HG03196 (cell line): ENCODE measurements at regions not wholly inside any gene's neighbourhood (a gene's known extent, or its start where the extent isn't known, plus 50 kb on each side); places are given as distances from the start of the nearest gene placed in this dataset.

Experiments used
- ATAC-seq: cut with Tn5 transposase; IDR thresholded peaks from one replicate; pipeline ENCODE4 v1.9.1; 2021; ENCODE audit not compliant: unreplicated experiment

DNA sequence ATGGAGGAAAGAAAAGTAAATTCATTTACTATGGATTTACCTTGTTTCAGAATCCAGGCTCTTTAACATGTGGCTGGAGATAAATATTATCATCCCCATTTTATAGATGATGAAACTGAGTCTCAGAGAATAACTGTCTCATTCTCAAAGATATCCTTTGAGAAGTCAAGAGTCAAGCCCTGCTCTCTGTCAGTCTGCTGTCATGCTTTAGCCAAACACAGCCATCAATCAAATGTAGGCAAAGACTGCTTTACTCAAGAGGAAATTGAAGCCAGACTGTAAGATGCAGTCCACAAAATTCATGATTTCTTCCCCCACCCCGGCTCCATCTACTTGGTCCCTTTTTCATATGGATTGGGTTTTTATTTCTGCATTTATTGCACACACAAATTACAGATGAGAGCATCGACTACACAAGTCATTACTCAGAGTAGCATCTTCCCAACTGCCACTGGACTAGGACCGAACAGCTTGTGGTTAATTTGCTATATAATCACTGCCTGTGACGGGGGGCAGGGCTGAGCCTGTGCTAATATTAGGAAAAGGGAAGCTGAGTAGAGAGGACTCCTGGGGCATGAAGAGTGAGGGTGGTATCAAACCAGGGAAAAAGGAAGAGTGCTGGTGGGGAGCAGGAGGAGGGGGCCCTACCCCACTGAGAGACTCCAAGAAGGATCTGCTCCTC is 102.7 kb upstream of the TOP1 start:
- no peak for ATAC-seq

DNA sequence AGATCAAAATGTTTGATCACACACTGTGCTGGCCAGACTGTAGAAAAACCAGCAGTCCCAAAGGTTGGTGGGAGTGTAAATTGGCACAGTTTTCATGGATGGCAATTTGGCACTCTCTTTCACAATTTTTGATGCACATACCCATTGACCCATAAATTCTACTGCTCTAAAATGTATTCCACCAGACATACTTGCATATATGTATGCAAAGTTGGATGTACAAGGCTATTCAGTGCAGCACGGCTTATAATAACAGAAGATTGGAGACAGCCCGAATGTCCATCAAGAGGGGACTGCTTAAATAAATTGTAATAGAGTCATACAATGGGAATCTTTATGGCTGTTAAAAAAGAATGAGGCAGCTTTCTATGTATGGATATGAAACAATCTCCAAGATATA is 101.7 kb upstream of the TOP1 start:
- ATAC-seq = no peak

DNA sequence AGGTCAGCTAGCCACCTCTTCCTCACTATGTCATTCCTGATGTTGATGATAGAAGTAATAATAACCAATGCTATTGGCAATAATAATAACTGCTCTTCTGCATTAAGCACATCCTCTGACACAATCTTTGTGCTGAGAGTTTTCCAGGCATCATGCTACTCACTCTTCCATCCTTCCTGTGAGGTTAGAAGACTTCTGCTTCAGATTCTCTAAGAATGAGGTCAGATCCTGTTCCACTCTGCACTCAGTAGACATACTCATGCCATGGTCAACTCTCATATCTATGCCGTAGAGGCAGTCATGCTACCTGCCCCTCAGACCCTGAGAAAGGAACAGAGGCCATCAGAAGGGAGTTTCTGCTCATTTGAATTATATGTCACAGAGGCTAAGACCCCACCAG is 98.1 kb upstream of the TOP1 start:
- ATAC-seq = no peak

DNA sequence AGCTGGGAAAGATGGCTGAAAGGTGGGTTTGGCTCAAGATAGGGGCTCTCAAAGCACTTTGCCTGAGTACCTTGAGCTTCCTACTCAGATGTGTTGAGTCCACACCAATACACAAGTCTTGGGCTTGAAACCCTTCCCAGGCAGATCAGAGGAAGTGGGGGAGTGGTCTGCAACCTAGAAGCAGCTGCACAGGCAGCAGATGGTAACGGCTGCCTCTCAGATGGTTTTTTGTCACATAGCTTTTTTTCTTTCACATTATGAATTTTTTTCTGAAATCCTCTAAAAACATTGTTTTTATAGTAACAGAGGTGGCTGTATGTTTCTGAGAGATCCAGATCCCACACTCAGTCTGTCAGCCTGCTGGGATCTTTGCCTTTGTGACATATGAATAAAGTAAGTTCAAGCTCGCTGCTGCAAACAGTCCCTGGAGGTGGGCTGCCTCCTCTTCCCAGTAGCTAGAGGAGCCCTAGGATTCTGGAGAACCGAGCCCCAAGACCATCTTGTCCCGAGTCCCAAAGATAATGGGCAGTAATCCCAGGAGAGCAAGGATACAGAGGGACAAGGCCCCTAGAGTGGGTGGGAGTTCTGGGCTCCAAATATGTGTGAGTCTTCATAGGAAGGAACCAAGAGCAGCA is 97.1 kb upstream of the TOP1 start:
- no peak for ATAC-seq

DNA sequence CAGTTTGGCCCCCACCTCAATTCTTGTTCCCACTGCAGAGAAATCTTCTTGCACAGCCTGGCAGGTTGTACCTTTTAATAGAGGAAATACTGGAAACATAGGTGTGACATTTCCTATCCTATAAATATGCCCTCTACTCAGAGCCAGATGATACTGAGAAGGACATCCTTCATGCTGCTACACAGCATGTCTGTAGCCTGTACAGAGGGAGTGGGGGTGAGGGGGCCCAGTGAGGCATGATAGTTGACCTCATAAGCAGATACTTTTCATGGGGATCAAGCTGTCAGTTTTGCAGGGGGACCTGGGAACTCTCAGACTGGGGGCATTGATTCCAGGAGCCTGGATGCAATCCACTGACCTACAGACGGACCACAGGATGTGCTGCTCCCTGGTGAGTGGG is 96.2 kb upstream of the TOP1 start:
- ATAC-seq = no peak

DNA sequence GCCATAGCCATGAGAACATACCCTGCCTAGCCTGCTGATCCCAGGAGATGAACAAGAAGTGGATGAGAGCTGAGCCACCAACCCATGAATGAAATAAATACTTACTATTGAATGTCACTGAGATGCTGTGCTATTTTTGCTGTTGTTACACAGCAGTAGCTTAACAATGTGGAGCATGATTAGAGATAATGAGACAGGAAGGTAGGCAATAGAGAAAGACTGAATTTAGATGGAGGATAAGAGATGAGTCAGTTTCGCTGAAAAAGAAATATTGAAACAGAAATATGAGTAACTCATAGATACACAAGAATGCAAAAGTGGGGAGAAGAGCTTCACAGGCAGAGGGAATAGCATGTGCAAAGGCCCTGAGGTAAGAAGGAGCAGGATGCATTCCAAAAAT is 94.9 kb upstream of the TOP1 start:
- ATAC-seq = no peak

DNA sequence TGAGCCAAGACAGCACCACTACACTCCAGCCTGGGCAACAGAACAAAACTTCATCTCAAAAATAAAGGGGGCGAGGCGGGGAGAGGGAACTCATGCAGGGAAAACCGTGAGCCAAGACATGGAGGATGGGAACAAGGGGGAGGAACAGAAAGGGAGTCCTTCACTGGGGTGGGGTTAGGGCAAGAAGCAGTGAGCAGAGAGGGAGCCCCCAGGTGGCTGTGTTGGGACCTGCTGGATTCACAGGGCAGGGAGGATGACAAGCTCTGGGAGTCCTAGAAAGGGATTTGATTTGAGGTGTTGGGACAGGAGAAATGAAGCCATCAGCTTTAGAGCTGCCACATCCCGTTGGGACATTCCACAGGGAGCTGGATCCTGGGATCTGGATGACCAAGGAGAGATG is 90.6 kb upstream of the TOP1 start:
- no peak for ATAC-seq

DNA sequence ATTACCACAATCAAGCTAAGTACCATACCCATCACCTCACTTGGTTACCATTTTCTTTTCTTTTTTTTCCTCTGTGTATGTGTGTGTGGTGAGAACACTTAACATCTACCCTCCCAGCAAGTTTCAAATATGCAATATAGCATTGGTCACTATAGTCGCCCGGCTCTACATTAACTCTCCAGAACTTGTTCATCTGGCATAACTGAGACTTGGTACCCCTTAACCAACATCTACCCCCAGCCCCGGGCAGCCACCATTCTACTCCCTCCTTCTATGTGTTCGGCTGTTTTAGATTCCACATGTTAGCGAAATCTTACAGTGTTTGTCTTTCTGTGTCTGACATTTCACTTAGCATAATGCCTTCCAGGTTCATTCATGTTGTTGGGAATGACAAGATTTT is 89.0 kb upstream of the TOP1 start:
- ATAC-seq = no peak

DNA sequence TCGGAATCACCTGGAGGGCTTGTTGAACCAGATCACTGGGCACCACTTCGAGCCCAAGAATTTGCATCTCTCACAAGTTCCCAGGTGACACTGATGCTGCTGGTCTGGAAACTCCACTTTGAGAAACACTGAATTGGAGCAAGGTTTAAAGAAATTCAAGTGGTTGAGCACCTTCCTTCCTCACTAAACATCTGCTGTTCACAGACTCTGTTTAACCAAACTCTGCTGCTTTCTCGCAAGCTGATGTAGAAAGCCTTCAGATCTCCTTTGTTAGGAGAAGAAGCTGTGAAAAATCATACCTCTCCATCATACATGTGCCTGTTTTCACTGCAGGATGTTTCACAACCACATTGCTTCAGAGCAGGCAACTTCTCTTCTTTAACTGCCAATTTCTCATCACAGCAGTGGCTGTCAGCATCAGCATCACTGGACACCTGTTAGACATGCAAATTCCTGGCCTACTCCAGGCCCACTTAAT is 87.5 kb upstream of the TOP1 start:
- no peak for ATAC-seq

DNA sequence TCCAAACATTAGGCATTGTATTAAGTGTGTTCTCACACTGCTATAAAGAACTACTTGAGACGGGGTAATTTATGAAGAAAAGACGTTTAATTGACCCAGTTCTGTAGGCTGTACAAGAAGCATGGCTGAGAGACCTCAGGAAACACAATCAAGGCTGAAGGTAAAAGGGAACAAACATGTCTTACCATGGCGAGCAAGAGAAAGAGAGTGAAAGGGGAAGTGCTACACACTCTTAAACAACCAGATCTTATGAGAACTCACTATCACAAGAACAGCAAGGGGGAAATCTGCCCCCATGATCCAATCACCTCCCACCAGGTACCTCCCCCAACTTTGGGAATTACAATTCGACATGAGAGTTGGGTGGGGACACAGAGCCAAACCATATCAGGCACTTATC is 86.6 kb upstream of the TOP1 start:
- no peak for ATAC-seq

DNA sequence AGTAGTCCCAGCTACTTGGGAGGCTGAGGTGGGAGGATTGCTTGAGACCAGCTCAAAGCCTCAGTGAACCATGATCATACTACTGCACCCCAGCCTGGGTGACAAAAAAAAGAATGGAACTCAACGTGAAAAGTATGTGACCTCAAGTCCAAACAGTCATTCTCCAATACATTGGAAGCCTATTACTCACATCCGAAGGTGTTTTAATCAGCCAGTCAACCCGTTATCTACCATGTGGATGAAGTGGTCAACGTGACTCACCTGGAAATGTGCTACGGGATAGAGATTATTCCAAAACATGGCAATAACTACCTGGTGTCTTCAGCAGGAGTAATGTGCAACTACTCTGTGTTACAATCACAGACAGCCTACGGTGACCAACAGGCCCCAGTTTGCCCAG is 85.8 kb upstream of the TOP1 start:
- no peak for ATAC-seq

DNA sequence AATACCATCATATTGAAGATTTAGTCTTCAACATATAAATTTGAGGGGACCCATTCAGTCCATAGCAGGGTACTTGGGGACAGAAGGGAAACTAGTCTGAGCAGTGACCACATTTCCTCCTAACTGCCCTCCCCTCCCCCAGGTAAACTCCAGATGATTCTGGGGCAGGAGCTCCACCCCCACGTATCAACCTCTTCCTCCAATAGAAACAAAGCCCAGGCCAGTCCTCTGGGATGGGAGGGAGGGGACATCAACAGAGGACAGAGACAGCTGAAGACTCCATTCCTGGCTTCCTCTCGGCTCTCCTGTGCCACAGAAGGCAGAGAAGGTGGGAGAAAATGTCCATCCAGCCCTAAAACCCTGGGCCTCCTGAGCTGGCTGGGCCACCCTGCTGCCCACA is 85.0 kb upstream of the TOP1 start:
- ATAC-seq = no peak

DNA sequence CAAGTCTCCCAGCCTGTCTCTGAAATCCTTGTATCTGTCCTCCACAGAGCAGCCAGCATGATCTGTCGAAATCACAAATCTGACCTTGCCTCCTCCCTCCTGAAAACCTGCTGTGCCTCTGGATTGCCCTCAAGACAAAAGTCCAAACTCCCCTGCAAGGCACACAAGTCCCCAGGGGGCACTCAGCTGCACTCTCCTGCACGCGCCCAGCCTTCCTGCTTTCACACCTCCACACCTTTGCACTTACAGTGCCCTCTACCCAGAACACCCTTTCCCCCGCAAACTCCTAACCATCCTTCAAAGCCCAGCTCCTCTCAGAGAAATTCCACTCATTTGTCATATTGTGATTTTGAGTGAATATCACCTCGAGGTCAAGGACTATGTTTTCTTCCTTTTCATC is 83.4 kb upstream of the TOP1 start:
- no peak for ATAC-seq

DNA sequence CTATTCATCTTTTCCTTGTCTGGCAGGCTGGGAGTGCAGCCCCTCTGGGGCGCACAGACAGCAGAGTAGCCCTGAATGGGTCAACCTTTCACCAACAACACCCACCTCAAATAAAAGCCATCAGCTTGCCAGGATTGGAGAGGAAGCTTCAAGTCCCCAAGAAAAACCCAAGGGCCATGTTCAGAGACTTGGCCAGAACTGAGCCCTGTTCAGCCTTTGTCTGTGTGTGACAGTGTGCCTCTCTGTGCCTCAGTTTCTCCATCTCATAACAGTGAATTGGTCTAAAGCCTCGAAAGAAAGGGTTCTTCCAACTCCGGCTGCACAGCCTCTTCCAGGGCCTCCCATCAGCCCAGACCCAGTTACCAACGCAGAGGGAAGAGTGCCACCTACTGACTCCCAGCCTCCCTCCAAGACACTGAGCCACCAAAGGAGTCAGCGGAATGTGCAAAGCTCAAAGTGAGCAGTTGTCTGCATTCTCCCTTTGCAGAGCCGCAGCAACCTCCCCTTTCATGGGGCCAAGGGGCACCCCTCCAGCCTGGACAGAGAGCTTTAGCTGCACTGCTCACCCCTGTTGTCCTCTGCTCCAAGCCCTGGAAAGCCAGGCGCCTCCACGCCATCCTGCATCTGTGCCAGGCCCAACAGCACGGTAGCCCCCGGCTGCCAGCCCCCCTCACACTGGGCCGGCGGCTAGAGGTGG is 82.7 kb upstream of the TOP1 start:
- no peak for ATAC-seq

DNA sequence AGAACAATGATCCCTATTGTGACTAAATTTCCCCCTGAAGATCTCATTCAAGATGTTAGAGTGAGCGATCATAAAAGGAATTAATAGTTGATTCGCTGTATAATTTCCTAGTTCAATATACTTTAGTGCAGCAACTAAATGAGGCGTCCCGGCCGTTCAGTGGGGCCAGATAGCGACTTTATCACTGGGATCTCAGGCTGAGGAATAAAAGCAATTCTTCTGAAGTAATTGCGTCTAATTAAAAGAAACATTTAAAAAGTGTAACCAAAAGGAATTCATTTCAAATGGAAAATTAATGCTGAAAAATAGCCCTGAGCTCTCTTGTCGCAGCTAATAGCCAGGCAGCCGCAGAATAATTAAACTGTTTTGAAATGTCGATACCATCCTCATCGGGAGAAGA is 82.2 kb upstream of the TOP1 start:
- ATAC-seq = no peak

DNA sequence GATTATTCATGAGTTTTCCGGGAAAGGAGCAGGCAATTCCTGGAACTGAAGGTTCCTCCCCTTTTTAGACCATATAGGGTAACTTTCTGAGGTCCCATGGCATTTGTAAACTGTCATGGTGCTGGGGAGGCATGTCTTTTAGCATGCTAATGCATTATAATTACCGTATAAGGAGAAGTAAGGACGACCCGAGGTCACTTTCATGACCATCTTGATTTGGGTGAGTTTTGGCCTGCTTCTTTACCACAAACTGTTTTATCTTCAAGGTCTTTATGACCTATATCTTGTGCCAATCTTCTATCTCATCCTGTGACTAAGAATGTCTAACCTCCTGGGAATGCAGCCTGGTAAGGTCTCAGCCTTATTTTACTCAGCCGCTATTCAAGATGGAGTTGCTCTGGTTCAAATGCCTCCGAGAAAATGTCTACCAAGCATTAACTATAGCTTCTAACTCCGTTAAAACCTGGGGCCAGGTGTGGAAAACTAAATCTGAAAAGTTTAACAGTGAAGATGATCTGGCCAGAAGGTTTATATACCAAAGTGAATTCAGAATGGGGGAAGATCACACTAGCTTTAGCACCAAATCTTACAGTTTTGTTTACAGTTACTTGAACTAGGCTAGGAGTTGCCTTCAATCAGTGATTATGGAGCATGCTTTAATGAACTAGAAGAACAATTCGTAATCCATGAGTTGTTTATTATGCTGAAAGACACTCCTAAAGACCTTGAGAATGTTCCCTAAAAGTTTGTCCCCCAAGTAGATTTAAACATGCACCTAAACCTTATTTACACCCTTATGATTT is 80.0 kb upstream of the TOP1 start:
- no peak for ATAC-seq

DNA sequence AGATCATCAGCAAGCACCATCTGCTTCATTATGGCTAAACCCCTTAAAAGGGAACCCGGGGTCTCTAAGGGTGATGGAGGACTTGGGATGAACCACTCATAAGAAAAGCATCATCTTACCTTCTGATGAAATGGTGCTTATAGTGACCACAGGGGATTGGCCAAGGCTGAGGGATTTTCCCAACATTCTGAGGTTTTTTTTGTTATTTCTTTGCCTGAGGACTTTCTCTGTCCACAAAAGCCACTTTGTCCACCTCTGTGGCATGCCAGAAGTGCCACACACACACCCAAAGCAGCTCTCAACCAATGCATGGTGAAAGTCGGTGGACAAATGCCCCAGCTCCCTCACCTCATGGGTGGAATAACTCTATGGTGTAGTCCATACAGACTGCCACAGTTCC is 79.3 kb upstream of the TOP1 start:
- ATAC-seq = no peak

DNA sequence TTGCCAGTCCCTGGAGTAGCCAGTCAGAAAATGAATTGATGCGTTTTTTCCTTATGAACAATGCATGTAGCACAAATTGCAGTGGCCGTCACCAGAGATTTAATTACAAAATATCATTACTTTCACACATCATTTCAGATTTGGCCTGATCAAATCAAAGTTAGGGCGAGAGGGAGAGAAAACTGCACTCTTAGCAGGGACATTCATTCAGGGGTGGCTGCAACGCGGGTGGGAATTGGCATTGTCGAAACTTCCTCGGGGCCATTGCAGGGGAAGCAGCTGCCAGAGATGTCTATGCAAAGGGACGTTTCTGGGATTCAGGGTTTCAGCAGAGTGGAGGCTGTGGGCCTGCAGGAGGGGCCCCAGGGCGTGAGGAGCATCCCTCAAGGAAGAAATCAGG is 76.5 kb upstream of the TOP1 start:
- ATAC-seq = no peak

DNA sequence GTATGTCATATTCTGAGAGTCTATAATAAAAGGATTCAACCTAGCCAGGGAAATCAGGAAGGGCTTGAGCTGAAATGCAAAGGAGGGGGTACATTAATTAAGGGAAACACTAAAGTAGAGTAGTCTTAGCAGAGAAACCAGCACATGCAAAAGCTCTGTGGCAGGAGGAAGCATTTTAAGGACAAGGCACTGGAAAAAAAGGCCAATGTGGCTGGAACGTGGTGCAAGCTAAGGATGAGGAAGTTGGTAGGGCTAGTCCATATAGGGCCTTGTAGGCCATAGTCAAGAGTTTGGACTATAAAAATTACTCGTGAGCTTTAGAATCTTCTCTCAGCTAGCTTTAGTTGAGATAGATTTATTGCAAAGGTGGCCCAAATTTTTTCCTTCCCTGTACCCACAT is 75.2 kb upstream of the TOP1 start:
- no peak for ATAC-seq

DNA sequence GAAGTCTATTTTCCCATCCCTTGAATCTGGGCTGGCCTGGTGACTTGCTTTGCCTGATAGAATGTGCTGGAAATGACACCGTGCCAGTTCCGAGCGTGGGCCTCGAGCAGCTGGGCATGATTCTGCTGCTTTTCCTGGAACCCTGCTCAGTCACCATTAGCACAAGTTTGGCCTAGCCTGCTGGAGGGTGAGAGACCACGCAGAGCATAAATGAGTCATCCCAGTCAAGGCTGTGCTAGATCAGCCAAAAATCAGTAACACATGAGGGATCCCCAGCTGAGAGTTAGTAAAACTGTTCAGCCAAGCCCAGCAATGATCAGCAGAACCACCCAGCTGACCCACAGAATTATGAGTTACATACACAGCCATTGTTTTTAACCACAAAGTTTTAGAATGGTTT is 74.8 kb upstream of the TOP1 start:
- ATAC-seq = no peak

DNA sequence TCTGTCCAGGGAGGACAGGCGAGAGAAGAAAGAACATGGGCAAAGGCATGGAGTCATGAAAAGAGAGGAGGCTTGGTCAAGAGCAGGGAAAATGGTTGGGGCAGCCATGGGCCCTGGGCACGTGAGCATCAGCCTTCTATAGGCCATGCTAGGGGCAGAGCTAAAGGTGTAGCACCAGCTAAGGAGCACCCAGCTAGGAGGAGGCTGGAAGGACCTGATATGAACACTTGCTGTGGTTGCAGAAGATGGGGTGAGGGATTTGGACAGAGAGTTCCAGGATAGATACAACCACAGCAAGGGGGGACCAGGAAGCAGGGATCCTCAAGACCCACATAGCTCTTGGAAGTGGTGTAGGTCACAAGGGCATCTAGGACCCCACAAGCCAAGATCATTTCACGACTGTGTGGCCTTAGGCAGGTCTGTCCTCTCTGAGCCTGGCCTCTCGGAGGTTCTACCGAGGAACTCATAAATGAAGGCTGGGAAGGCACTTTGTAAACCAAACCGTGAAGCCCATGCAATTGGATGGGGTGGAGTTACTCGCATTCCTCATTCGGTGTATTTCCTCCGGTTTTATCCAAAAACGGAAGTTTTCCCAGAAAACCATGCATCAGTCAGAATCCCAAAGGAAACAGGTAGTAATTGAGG is 74.0 kb upstream of the TOP1 start:
- ATAC-seq = no peak
